ENCODE measurements at regions not wholly inside any gene's neighbourhood (a gene's known extent, or its start where the extent isn't known, plus 50 kb on each side); places are given as distances from the start of the nearest gene placed in this dataset.

- DNase-seq (ENCODE audit: insufficient read length, low spot score), result no peak
- FAIRE-seq, result no peak
Observed at GRCh38 chr7:121473645-121474300, 77.7 kb upstream of the FAM3C start.

GRCh38 chr7:121466455-121466854, 70.3 kb upstream of the FAM3C start:
- no peak for DNase-seq (ENCODE audit: insufficient read length, low spot score)
- FAIRE-seq, result no peak

- no peak for DNase-seq (ENCODE audit: insufficient read length, low spot score)
- FAIRE-seq, result no peak
Observed at GRCh38 chr7:121459148-121459547, 63.0 kb upstream of the FAM3C start.

- DNase-seq (ENCODE audit: insufficient read length, low spot score) (no peak), FAIRE-seq (no peak)
Observed at GRCh38 chr7:121456785-121457359, 60.8 kb upstream of the FAM3C start.

GRCh38 chr7:121456015-121456414, 59.9 kb upstream of the FAM3C start:
- FAIRE-seq (no peak), DNase-seq (ENCODE audit: insufficient read length, low spot score) (no peak)

GRCh38 chr7:121452389-121452788, 56.3 kb upstream of the FAM3C start:
- FAIRE-seq (no peak), DNase-seq (ENCODE audit: insufficient read length, low spot score) (no peak)

GRCh38 chr7:121451367-121452094, 55.4 kb upstream of the FAM3C start:
- no peak for DNase-seq (ENCODE audit: insufficient read length, low spot score)
- FAIRE-seq, result no peak

- no peak for DNase-seq (ENCODE audit: insufficient read length, low spot score)
- no peak for FAIRE-seq
Observed at GRCh38 chr7:121450631-121451198, 54.6 kb upstream of the FAM3C start.

- DNase-seq (ENCODE audit: insufficient read length, low spot score) (no peak), FAIRE-seq (no peak)
Observed at GRCh38 chr7:121449735-121450240, 53.7 kb upstream of the FAM3C start.

- FAIRE-seq, result no peak
Observed at GRCh38 chr7:121449329-121449728, 53.2 kb upstream of the FAM3C start.

GRCh38 chr7:121448429-121448828, 52.3 kb upstream of the FAM3C start:
- FAIRE-seq, result no peak
- no peak for DNase-seq (ENCODE audit: insufficient read length, low spot score)

More at GRCh38 chr7:121449329-121449728, 53.2 kb upstream of the FAM3C start:
- DNase-seq (ENCODE audit: insufficient read length, low spot score), result no peak

GRCh38 chr7:121447911-121448300, 51.8 kb upstream of the FAM3C start:
- FAIRE-seq (no peak), DNase-seq (ENCODE audit: insufficient read length, low spot score) (no peak)

GRCh38 chr7:121447243-121447910, 51.3 kb upstream of the FAM3C start:
- DNase-seq (ENCODE audit: insufficient read length, low spot score), result no peak
- FAIRE-seq, result no peak

- DNase-seq (ENCODE audit: insufficient read length, low spot score) (no peak), FAIRE-seq (no peak)
Observed at GRCh38 chr7:121446526-121446925, 50.4 kb upstream of the FAM3C start.

Data from HTR-8/SVneo (cell line).